Naive thymus-derived CD8-positive, alpha-beta T cell (primary cell): ENCODE measurements at regions not wholly inside any gene's neighbourhood (a gene's known extent, or its start where the extent isn't known, plus 50 kb on each side); places are given as distances from the start of the nearest gene placed in this dataset.

Source experiments
- ATAC-seq, 2 donors: fragments of 150-1000 bp; cut with Tn5 transposase in 1 of 2; sonication (Bioruptor Pico), chemical (Tn5 transposase) in 1 of 2; 1 replicate in 1 of 2; 2 replicates in 1 of 2; pipeline ENCODE4 v1.10.0; 2021; ENCODE audit warnings: mild to moderate bottlenecking in 2 of 2, moderate library complexity in 2 of 2
- POLR2A ChIA-PET: fragments of 350-600 bp; sonication (Branson Sonifier 250); formaldehyde crosslinking; loops from one replicate; lab custom pipeline; 2021; ENCODE audit warnings: antibody characterized with exemption; lab: Charles Lee
- DNase-seq, 10 donors: peaks; one replicate each; pipeline versions ENCODE4 v3.0.0 to v3.0.0-alpha.2; 2020 to 2022
- H3K27ac Mint-ChIP-seq, 10 donors: one replicate each; pipeline ENCODE4 v1.8.0; 2020 to 2022; ENCODE audit warnings: mild to moderate bottlenecking in 10 of 10, mixed read lengths in 10 of 10, moderate library complexity in 4 of 10, inconsistent platforms in 1 of 10
- H3K27me3 Mint-ChIP-seq, 5 donors: one replicate each; pipeline ENCODE4 v1.8.0; 2021 to 2022; ENCODE audit warnings: mixed read lengths in 5 of 5
- H3K36me3 Mint-ChIP-seq, 3 donors: one replicate each; pipeline ENCODE4 v1.8.0; 2020 to 2022; ENCODE audit warnings: mixed read lengths in 3 of 3, mild to moderate bottlenecking in 2 of 3, inconsistent platforms in 1 of 3
- H3K4me1 Mint-ChIP-seq, 4 donors: one replicate each; pipeline ENCODE4 v1.8.0; 2021 to 2022; ENCODE audit warnings: mixed read lengths in 4 of 4
- H3K4me3 Mint-ChIP-seq, 10 donors: one replicate each; pipeline ENCODE4 v1.8.0; 2020 to 2022; ENCODE audit warnings: mild to moderate bottlenecking in 10 of 10, mixed read lengths in 10 of 10, moderate library complexity in 6 of 10, inconsistent platforms in 1 of 10
- H3K9me3 Mint-ChIP-seq, 9 donors: one replicate each; pipeline ENCODE4 v1.8.0; 2020 to 2022; ENCODE audit warnings: mixed read lengths in 9 of 9, mild to moderate bottlenecking in 3 of 9, inconsistent platforms in 1 of 9, moderate library complexity in 1 of 9

GRCh38 chr9:117496307-117496706, 81.5 kb upstream of the ASTN2 start:
- H3K36me3 Mint-ChIP-seq, result peaks cover 0 to 4% (median 0%) of the 10 kb centered on the region in 3 donors
- no peak overlapping the region for H3K27ac Mint-ChIP-seq
- DNase-seq (no peak), ATAC-seq (no peak)
- POLR2A ChIA-PET, result no interaction called here
- H3K4me1 Mint-ChIP-seq, result no peaks in the 10 kb centered on the region
- no peak overlapping the region for H3K4me3 Mint-ChIP-seq
- peaks cover 0 to 19% (median 2%) of the 10 kb centered on the region in 9 donors for H3K9me3 Mint-ChIP-seq
- H3K27me3 Mint-ChIP-seq, result peaks cover 0 to 2% (median 0%) of the 10 kb centered on the region in 5 donors

GRCh38 chr9:117494401-117495090, 79.7 kb upstream of the ASTN2 start:
- no peak overlapping the region for H3K27ac Mint-ChIP-seq
- POLR2A ChIA-PET, result no interaction called here
- DNase-seq (no peak), ATAC-seq (no peak)
- H3K4me3 Mint-ChIP-seq, result no peak overlapping the region
- peaks cover 0 to 19% (median 3%) of the 10 kb centered on the region in 9 donors for H3K9me3 Mint-ChIP-seq
- H3K27me3 Mint-ChIP-seq, result peaks cover 0 to 5% (median 2%) of the 10 kb centered on the region in 5 donors
- no peaks in the 10 kb centered on the region for H3K4me1 Mint-ChIP-seq
- H3K36me3 Mint-ChIP-seq, result peaks cover 0 to 4% (median 0%) of the 10 kb centered on the region in 3 donors

- Mint-ChIP-seq H3K4me1 (peaks cover 0 to 2% (median 0%) of the 10 kb centered on the region in 4 donors), H3K36me3 (no peaks in the 10 kb centered on the region), H3K9me3 (peaks cover 0 to 13% (median 5%) of the 10 kb centered on the region in 9 donors), H3K27me3 (peaks cover 0 to 9% (median 3%) of the 10 kb centered on the region in 5 donors), H3K4me3 (no peak overlapping the region), H3K27ac (no peak overlapping the region)
- ATAC-seq (no peak), DNase-seq (no peak)
- POLR2A ChIA-PET, result no interaction called here
Observed at GRCh38 chr9:117492476-117492875, 77.6 kb upstream of the ASTN2 start.

- H3K4me1 Mint-ChIP-seq, result peaks cover 0 to 3% (median 0%) of the 10 kb centered on the region in 4 donors
- peaks cover 0 to 13% (median 5%) of the 10 kb centered on the region in 5 donors for H3K27me3 Mint-ChIP-seq
- H3K27ac Mint-ChIP-seq, result no peak overlapping the region
- no peaks in the 10 kb centered on the region for H3K36me3 Mint-ChIP-seq
- POLR2A ChIA-PET, result no interaction called here
- no peak for DNase-seq
- no peak for ATAC-seq
- no peak overlapping the region for H3K4me3 Mint-ChIP-seq
- H3K9me3 Mint-ChIP-seq, result peaks cover 0 to 7% (median under 1%) of the 10 kb centered on the region in 9 donors
Observed at GRCh38 chr9:117491491-117491890, 76.6 kb upstream of the ASTN2 start.

- Mint-ChIP-seq H3K27me3 (peaks cover 0 to 16% (median 7%) of the 10 kb centered on the region in 5 donors), H3K27ac (no peak overlapping the region), H3K4me3 (no peak overlapping the region), H3K36me3 (no peaks in the 10 kb centered on the region), H3K9me3 (peaks cover 0 to 7% (median 0%) of the 10 kb centered on the region in 9 donors), H3K4me1 (peaks cover 0 to 3% (median 0%) of the 10 kb centered on the region in 4 donors)
- no peak for ATAC-seq
- no peak for DNase-seq
- POLR2A ChIA-PET, result no interaction called here
Observed at GRCh38 chr9:117490199-117490598, 75.3 kb upstream of the ASTN2 start.

GRCh38 chr9:117488659-117489058, 73.8 kb upstream of the ASTN2 start:
- ATAC-seq, result no peak
- DNase-seq, result no peak
- Mint-ChIP-seq H3K36me3 (no peaks in the 10 kb centered on the region), H3K27me3 (peaks cover 6 to 20% (median 8%) of the 10 kb centered on the region in 5 donors), H3K9me3 (peaks cover 0 to 7% (median 0%) of the 10 kb centered on the region in 9 donors), H3K27ac (no peak overlapping the region), H3K4me3 (no peak overlapping the region), H3K4me1 (peaks cover 0 to 3% (median 0%) of the 10 kb centered on the region in 4 donors)
- POLR2A ChIA-PET, result interaction anchor here (0.7 kb wide), 1 partner anchor 40 kb away, joined by 3 read pairs; no protein-coding TSS in a partner anchor

GRCh38 chr9:117487555-117488175, 72.8 kb upstream of the ASTN2 start:
- H3K36me3 Mint-ChIP-seq, result no peaks in the 10 kb centered on the region
- no peak overlapping the region for H3K4me3 Mint-ChIP-seq
- POLR2A ChIA-PET, result no interaction called here
- H3K9me3 Mint-ChIP-seq, result peaks cover 0 to 7% (median 0%) of the 10 kb centered on the region in 9 donors
- peak in 7 of 10 donors; percentile 0 to 22 (median 11) for DNase-seq
- H3K4me1 Mint-ChIP-seq, result peaks cover 0 to 3% (median 0%) of the 10 kb centered on the region in 4 donors
- ATAC-seq, result peak in 1 of 2 donors; percentile 20
- H3K27me3 Mint-ChIP-seq, result peaks cover 6 to 20% (median 8%) of the 10 kb centered on the region in 5 donors
- no peak overlapping the region for H3K27ac Mint-ChIP-seq

- POLR2A ChIA-PET, result interaction anchor here (1.1 kb wide), 1 partner anchor 8 kb away, joined by 3 read pairs; no protein-coding TSS in a partner anchor
- Mint-ChIP-seq H3K4me3 (no peak overlapping the region), H3K36me3 (no peaks in the 10 kb centered on the region), H3K27me3 (peaks cover 6 to 20% (median 8%) of the 10 kb centered on the region in 5 donors), H3K27ac (no peak overlapping the region), H3K9me3 (peaks cover 0 to 7% (median 0%) of the 10 kb centered on the region in 9 donors), H3K4me1 (peaks cover 0 to 3% (median 0%) of the 10 kb centered on the region in 4 donors)
- DNase-seq (no peak), ATAC-seq (no peak)
Observed at GRCh38 chr9:117486426-117486825, 71.6 kb upstream of the ASTN2 start.

GRCh38 chr9:117485176-117485575, 70.3 kb upstream of the ASTN2 start:
- H3K36me3 Mint-ChIP-seq, result no peaks in the 10 kb centered on the region
- no peak overlapping the region for H3K27ac Mint-ChIP-seq
- peaks cover 6 to 19% (median 8%) of the 10 kb centered on the region in 5 donors for H3K27me3 Mint-ChIP-seq
- H3K4me1 Mint-ChIP-seq, result peaks cover 0 to 3% (median 0%) of the 10 kb centered on the region in 4 donors
- POLR2A ChIA-PET, result no interaction called here
- no peak for ATAC-seq
- H3K9me3 Mint-ChIP-seq, result peaks cover 0 to 10% (median 0%) of the 10 kb centered on the region in 9 donors
- no peak overlapping the region for H3K4me3 Mint-ChIP-seq
- no peak for DNase-seq

GRCh38 chr9:117480729-117481128, 65.9 kb upstream of the ASTN2 start:
- ATAC-seq (no peak), DNase-seq (no peak)
- Mint-ChIP-seq H3K4me3 (no peak overlapping the region), H3K27me3 (peaks cover 3 to 14% (median 9%) of the 10 kb centered on the region in 5 donors), H3K9me3 (peaks cover 0 to 6% (median 0%) of the 10 kb centered on the region in 9 donors), H3K36me3 (peaks cover 0 to 5% (median 0%) of the 10 kb centered on the region in 3 donors), H3K27ac (no peak overlapping the region), H3K4me1 (no peaks in the 10 kb centered on the region)
- POLR2A ChIA-PET, result no interaction called here

GRCh38 chr9:117480253-117480652, 65.4 kb upstream of the ASTN2 start:
- H3K4me1 Mint-ChIP-seq, result no peaks in the 10 kb centered on the region
- no peak overlapping the region for H3K4me3 Mint-ChIP-seq
- peaks cover 0 to 6% (median 0%) of the 10 kb centered on the region in 9 donors for H3K9me3 Mint-ChIP-seq
- DNase-seq (no peak), ATAC-seq (no peak)
- POLR2A ChIA-PET, result no interaction called here
- peaks cover under 1 to 16% (median 8%) of the 10 kb centered on the region in 5 donors for H3K27me3 Mint-ChIP-seq
- no peak overlapping the region for H3K27ac Mint-ChIP-seq
- H3K36me3 Mint-ChIP-seq, result peaks cover 0 to 8% (median 0%) of the 10 kb centered on the region in 3 donors

GRCh38 chr9:117473293-117473692, 58.4 kb upstream of the ASTN2 start:
- H3K9me3 Mint-ChIP-seq, result peaks cover 0 to 3% (median 0%) of the 10 kb centered on the region in 9 donors
- no peak for DNase-seq
- H3K4me1 Mint-ChIP-seq, result no peaks in the 10 kb centered on the region
- no peak overlapping the region for H3K4me3 Mint-ChIP-seq
- H3K36me3 Mint-ChIP-seq, result peaks cover 0 to 8% (median 0%) of the 10 kb centered on the region in 3 donors
- POLR2A ChIA-PET, result no interaction called here
- H3K27me3 Mint-ChIP-seq, result peaks cover 0 to 20% (median 3%) of the 10 kb centered on the region in 5 donors
- no peak for ATAC-seq
- no peak overlapping the region for H3K27ac Mint-ChIP-seq

- H3K27ac Mint-ChIP-seq, result no peak overlapping the region
- ATAC-seq, result no peak
- POLR2A ChIA-PET, result no interaction called here
- no peaks in the 10 kb centered on the region for H3K4me1 Mint-ChIP-seq
- peaks cover 0 to 5% (median 0%) of the 10 kb centered on the region in 3 donors for H3K36me3 Mint-ChIP-seq
- H3K4me3 Mint-ChIP-seq, result no peak overlapping the region
- H3K27me3 Mint-ChIP-seq, result peaks cover 0 to 16% (median 0%) of the 10 kb centered on the region in 5 donors
- DNase-seq, result no peak
- H3K9me3 Mint-ChIP-seq, result peaks cover 0 to 3% (median 0%) of the 10 kb centered on the region in 9 donors
Observed at GRCh38 chr9:117470902-117471301, 56.0 kb upstream of the ASTN2 start.
